PFSK-1 (cell line): ENCODE measurements at regions not wholly inside any gene's neighbourhood (a gene's known extent, or its start where the extent isn't known, plus 50 kb on each side); places are given as distances from the start of the nearest gene placed in this dataset.

ENCODE experiments used
- FOXP2 ChIP-seq: optimal IDR thresholded peaks from 2 replicates; pipeline ENCODE3; 2011; ENCODE audit warnings: borderline replicate concordance, control low read depth, inconsistent platforms; ENCODE audit not compliant: insufficient read depth; ENCODE audit errors: extremely low read length, extremely low read depth
- POLR2AphosphoS5 ChIP-seq: IDR thresholded peaks from 2 replicates; pipeline ENCODE4 v1.6.1; 2012; ENCODE audit warnings: low read depth, mild to moderate bottlenecking, control low read depth, low read length, moderate library complexity
- SIN3A ChIP-seq: IDR thresholded peaks from 2 replicates; pipeline ENCODE4 v1.6.1; 2012; ENCODE audit warnings: mild to moderate bottlenecking, low read length, moderate library complexity, borderline replicate concordance; ENCODE audit not compliant: insufficient read depth
- TAF1 ChIP-seq: IDR thresholded peaks from 2 replicates; pipeline ENCODE4 v1.6.1; 2012; ENCODE audit warnings: low read length, control low read depth, borderline replicate concordance; ENCODE audit not compliant: insufficient read depth
- TF ChIP-seq, protein P1 (sequence below), 2 experiments: IDR thresholded peaks; 2 replicates each; pipeline versions ENCODE4 v1.6.1 to v1.8.0; 2011 to 2012; ENCODE audit warnings: low read depth in 2 of 2, low read length in 2 of 2, control low read depth in 1 of 2, inconsistent platforms in 1 of 2, mild to moderate bottlenecking in 1 of 2, moderate library complexity in 1 of 2; ENCODE audit not compliant: insufficient read depth in 1 of 2

DNA sequence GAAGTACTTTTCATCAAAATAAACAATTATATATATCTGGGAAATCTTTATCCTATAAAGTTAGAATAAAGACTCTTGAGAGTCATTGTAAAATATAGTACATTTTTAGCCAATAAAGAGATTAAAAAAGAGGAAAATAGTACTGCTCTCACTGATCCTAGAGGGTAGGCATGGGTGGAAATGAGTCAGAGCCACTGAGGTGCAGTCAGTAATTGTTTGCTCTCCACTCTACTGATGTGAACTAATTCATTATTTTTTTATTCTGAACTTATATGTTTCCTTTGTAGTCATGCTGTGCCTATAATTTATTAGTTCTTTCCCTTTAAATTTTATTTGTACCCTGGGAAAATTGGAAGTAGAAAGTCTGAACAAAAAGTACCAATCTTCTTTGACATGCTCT, 1359.4 kb upstream of the GJE1 start:
- TF ChIP-seq POLR2AphosphoS5 (no peak), SIN3A (no peak), TAF1 (no peak), FOXP2 (no peak)
- TF ChIP-seq, protein P1, sequence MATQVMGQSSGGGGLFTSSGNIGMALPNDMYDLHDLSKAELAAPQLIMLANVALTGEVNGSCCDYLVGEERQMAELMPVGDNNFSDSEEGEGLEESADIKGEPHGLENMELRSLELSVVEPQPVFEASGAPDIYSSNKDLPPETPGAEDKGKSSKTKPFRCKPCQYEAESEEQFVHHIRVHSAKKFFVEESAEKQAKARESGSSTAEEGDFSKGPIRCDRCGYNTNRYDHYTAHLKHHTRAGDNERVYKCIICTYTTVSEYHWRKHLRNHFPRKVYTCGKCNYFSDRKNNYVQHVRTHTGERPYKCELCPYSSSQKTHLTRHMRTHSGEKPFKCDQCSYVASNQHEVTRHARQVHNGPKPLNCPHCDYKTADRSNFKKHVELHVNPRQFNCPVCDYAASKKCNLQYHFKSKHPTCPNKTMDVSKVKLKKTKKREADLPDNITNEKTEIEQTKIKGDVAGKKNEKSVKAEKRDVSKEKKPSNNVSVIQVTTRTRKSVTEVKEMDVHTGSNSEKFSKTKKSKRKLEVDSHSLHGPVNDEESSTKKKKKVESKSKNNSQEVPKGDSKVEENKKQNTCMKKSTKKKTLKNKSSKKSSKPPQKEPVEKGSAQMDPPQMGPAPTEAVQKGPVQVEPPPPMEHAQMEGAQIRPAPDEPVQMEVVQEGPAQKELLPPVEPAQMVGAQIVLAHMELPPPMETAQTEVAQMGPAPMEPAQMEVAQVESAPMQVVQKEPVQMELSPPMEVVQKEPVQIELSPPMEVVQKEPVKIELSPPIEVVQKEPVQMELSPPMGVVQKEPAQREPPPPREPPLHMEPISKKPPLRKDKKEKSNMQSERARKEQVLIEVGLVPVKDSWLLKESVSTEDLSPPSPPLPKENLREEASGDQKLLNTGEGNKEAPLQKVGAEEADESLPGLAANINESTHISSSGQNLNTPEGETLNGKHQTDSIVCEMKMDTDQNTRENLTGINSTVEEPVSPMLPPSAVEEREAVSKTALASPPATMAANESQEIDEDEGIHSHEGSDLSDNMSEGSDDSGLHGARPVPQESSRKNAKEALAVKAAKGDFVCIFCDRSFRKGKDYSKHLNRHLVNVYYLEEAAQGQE (IDR thresholded peaks at IDR 0.05; ENCODE audit: insufficient read depth in 1 of 2, low read depth in 2 of 2, low read length in 2 of 2): no peak
